Erythroblast (primary cell): ENCODE measurements at regions not wholly inside any gene's neighbourhood (a gene's known extent, or its start where the extent isn't known, plus 50 kb on each side); places are given as distances from the start of the nearest gene placed in this dataset.

Experiments
- GATA1 ChIP-seq: IDR thresholded peaks from 2 replicates; pipeline ENCODE4 v1.6.1; 2011; ENCODE audit warnings: low read depth, mild to moderate bottlenecking, control low read depth, low read length, moderate library complexity
- POLR2A ChIP-seq: IDR thresholded peaks from 2 replicates; pipeline ENCODE4 v1.6.1; 2011; ENCODE audit warnings: mild to moderate bottlenecking, low read length

DNA sequence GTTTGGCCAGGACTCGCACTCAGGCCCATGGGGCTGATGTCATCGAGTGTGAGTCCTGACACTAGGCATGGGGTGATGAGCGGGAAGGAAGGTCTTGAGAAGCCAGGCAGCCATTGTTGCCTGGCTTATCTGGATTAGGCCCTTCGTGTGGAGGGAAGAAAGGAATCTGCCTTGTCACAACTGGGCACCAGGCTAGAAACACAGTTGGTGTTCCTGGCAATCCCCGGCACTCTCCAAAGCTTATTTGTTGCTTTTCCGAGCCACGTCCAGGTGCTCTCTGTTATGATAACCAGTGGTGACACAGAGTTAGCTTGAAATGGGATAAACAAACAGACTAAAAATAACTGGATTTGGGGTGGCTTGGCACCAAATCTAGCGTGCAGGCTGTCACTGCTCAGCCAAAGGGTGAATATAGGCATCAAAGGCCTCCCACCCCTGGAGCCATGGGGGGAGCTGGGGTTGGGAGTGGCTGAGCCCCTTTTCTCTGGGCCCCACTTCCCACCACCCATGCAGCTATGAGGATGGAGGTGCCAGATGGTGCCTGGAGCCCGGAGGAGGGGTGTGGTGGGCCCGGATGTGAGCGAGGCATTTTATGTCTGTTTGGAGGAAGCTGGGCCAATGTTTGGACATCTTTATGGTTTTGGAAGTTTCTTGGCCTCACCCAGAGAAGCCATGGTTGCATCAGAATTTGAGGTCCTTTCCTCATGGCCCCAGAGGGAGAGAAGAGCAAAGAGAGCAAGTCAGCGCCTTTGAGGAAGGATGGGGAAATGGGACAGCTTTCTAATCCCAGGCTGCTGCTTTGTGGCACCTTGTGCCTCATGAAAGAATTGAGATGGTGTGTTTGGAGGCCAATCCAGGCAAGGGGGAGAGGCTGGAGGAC is 98.0 kb upstream of the PITX1 start:
- TF ChIP-seq POLR2A, result no peak
- no peak for TF ChIP-seq GATA1
